Activated CD4-positive, alpha-beta memory T cell treated with anti-CD3 and anti-CD28 coated beads, Interleukin-2, amount 10 ng/mL, durations not matched to agents 7 days and 5 days (primary cell): ENCODE measurements at regions not wholly inside any gene's neighbourhood (a gene's known extent, or its start where the extent isn't known, plus 50 kb on each side); places are given as distances from the start of the nearest gene placed in this dataset.

Experiments
- CTCF ChIA-PET: fragments of 350-600 bp; sonication (Branson Sonifier 250); formaldehyde crosslinking; loops from one replicate; lab custom pipeline; 2021; ENCODE audit warnings: antibody characterized with exemption, inconsistent platforms; lab: Charles Lee
- POLR2A ChIA-PET: fragments of 350-600 bp; sonication (Branson Sonifier 250); formaldehyde crosslinking; loops from one replicate; lab custom pipeline; 2021; ENCODE audit warnings: antibody characterized with exemption; lab: Charles Lee
- DNase-seq: peaks from one replicate; pipeline ENCODE4 v3.0.0-alpha.2; 2020
- H3K27ac Mint-ChIP-seq: one replicate; pipeline ENCODE4 v1.8.0; 2021; ENCODE audit warnings: mild to moderate bottlenecking, mixed read lengths
- H3K27me3 Mint-ChIP-seq: one replicate; pipeline ENCODE4 v1.8.0; 2021; ENCODE audit warnings: mixed read lengths
- H3K36me3 Mint-ChIP-seq: one replicate; pipeline ENCODE4 v1.8.0; 2021; ENCODE audit warnings: low read depth, mixed read lengths
- H3K4me1 Mint-ChIP-seq: one replicate; pipeline ENCODE4 v1.8.0; 2021; ENCODE audit warnings: mixed read lengths
- H3K4me3 Mint-ChIP-seq: one replicate; pipeline ENCODE4 v1.8.0; 2021; ENCODE audit warnings: mild to moderate bottlenecking, mixed read lengths
- H3K9me3 Mint-ChIP-seq: one replicate; pipeline ENCODE4 v1.8.0; 2021; ENCODE audit warnings: mixed read lengths

DNA sequence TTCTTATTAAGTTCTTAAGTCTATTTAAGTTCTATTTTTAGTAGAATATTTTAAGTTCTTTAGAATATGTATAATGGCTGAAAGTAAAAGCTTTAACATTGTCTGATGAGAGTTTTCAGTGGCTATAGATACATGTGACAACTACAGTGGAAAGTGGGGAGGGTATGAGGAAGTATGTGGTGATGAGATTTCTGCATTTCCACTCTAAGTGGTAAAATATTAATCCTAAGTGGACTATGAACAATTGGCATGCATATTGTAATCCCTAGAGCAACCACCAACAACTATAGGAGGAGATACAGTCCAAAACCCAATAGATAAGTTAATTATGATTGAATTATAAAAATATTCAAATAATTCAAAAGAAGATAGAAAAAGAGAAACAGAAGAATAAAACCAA is 183.6 kb downstream of the GADD45G start:
- ChIA-PET CTCF (no interaction called here), POLR2A (no interaction called here)
- peaks cover 2% of the 10 kb centered on the region for H3K36me3 Mint-ChIP-seq
- H3K9me3 Mint-ChIP-seq: no peaks in the 10 kb centered on the region
- no peak overlapping the region for H3K27ac Mint-ChIP-seq
- no peak for DNase-seq
- no peak overlapping the region for H3K4me3 Mint-ChIP-seq
- H3K27me3 Mint-ChIP-seq: peaks cover 36% of the 10 kb centered on the region
- H3K4me1 Mint-ChIP-seq: no peaks in the 10 kb centered on the region

DNA sequence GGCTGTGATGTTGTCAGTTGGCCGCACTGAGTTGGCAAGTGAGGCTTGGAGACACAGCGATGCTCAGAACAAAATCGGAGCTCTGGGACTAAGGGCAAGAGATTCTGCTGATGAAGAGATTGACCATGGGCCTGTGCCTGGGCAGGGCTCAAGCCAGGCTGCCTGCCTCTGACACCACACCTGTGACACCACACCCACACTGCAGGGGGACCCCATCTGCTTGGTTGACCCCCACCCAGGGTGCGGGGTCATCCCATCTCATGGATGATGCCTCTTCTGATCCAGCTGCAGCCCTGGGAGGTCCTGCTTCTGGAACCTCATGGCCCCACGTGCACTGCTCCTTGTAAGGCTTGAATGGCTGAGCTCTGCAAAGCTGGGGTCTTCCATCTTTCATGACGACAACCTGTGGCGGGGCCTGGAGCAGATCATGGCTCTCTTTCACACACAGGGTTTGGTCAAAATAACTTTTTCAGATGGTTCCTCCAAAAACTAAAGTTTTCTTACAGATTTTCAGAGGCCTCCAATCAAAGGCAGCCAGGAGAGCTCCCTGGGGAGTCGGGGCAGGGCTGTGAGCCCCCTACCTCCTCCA is 185.2 kb downstream of the GADD45G start:
- CTCF ChIA-PET: no interaction called here

DNA sequence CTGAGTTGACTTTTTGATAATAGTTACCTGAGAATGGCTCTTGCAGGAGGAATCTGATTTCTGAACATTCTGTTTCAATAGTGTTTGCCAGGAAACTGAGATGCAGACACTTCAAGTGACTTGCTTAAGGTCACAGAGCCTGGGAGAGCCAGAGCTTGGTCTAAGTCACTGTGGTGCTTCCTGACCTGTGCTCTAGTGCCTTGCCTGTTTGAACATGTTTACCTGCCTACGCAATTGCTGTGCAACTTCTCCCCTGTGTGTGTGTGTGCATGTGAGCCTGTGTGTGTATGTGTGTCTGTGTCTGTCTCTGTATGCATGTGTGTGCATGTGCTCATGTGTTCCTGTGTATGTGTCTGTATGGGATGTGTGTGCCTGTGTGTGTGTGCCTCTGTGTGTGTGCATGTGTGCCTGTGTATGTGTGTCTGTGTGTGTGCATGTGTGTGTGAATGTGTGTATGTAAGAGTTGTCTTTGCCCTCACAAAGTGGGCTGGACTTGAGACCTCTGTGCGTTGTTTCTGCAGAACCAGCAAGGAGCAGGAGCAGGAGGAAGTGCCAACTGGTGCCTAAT is 185.8 kb downstream of the GADD45G start:
- H3K4me3 Mint-ChIP-seq: no peak overlapping the region
- H3K27ac Mint-ChIP-seq: no peak overlapping the region
- ChIA-PET CTCF (no interaction called here), POLR2A (no interaction called here)
- peaks cover 2% of the 10 kb centered on the region for H3K36me3 Mint-ChIP-seq
- no peak for DNase-seq
- H3K9me3 Mint-ChIP-seq: no peaks in the 10 kb centered on the region
- H3K4me1 Mint-ChIP-seq: no peaks in the 10 kb centered on the region
- H3K27me3 Mint-ChIP-seq: peaks cover 26% of the 10 kb centered on the region

More for the DNA sequence above, 185.2 kb downstream of the GADD45G start:
- DNase-seq: no peak
- Mint-ChIP-seq H3K4me3 (no peak overlapping the region), H3K27me3 (peaks cover 31% of the 10 kb centered on the region), H3K36me3 (peaks cover 2% of the 10 kb centered on the region), H3K9me3 (no peaks in the 10 kb centered on the region), H3K27ac (no peak overlapping the region), H3K4me1 (no peaks in the 10 kb centered on the region)
- POLR2A ChIA-PET: no interaction called here

DNA sequence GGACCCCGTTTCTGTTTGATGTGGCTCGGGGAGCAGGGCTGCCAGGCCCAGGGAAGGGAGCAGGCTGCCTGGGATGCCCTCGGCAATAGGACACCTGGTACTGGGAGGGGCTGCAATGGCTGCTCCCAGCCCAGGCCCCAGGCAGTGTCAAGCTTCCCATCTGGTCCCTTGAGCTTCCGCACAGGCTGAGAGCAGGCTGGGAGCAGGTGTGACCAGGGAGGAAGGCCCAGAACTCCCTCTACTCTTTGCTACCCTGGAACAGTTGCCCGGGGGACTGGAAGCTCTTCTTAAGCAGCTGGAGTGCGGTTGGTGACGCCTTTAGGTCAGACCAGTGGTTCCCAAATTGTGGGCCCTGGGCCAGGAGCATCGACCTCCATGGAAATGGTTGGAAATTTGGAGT is 186.9 kb downstream of the GADD45G start:
- Mint-ChIP-seq H3K27ac (no peak overlapping the region), H3K27me3 (peaks cover 15% of the 10 kb centered on the region), H3K9me3 (no peaks in the 10 kb centered on the region), H3K4me3 (no peak overlapping the region), H3K4me1 (no peaks in the 10 kb centered on the region), H3K36me3 (no peaks in the 10 kb centered on the region)
- CTCF ChIA-PET: no interaction called here
- no peak for DNase-seq
- POLR2A ChIA-PET: no interaction called here

GRCh38 chr9:89792189-89793123 is 187.6 kb downstream of the GADD45G start:
- Mint-ChIP-seq H3K9me3 (no peaks in the 10 kb centered on the region), H3K36me3 (no peaks in the 10 kb centered on the region), H3K4me1 (no peaks in the 10 kb centered on the region), H3K4me3 (no peak overlapping the region), H3K27me3 (peaks cover 8% of the 10 kb centered on the region), H3K27ac (no peak overlapping the region)
- ChIA-PET POLR2A (no interaction called here), CTCF (no interaction called here)
- no peak for DNase-seq

- Mint-ChIP-seq H3K36me3 (no peaks in the 10 kb centered on the region), H3K9me3 (no peaks in the 10 kb centered on the region), H3K4me1 (no peaks in the 10 kb centered on the region), H3K4me3 (no peak overlapping the region), H3K27ac (no peak overlapping the region), H3K27me3 (peaks cover 4% of the 10 kb centered on the region)
- CTCF ChIA-PET: no interaction called here
- DNase-seq: no peak
- POLR2A ChIA-PET: no interaction called here
Observed at GRCh38 chr9:89793124-89793495, 188.3 kb downstream of the GADD45G start.

DNA sequence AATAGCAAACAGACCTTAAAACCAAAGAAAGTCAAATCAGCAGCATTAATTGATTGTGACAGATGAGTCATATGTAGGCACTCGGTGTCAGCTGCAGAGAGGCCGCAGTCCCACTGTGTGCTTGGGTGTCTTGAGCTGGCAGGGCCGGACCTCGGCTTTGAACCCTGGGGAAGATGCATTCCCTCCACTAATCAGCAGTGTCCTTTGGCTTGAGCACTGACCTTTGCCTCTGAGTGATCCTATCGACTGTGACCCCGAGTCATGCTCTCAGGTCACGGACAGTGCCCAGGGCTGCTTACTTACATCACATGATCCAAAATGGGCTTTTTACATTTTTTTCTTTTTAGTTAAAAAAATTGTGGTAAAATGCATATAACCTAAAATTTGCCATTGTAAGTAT is 188.7 kb downstream of the GADD45G start:
- H3K4me1 Mint-ChIP-seq: no peaks in the 10 kb centered on the region
- no peaks in the 10 kb centered on the region for H3K9me3 Mint-ChIP-seq
- CTCF ChIA-PET: no interaction called here
- no peak for DNase-seq
- no peak overlapping the region for H3K27ac Mint-ChIP-seq
- POLR2A ChIA-PET: no interaction called here
- peaks cover 3% of the 10 kb centered on the region for H3K27me3 Mint-ChIP-seq
- H3K36me3 Mint-ChIP-seq: no peaks in the 10 kb centered on the region
- H3K4me3 Mint-ChIP-seq: no peak overlapping the region

- Mint-ChIP-seq H3K9me3 (no peaks in the 10 kb centered on the region), H3K27me3 (no peaks in the 10 kb centered on the region), H3K36me3 (no peaks in the 10 kb centered on the region), H3K27ac (no peak overlapping the region), H3K4me1 (no peaks in the 10 kb centered on the region), H3K4me3 (no peak overlapping the region)
- ChIA-PET CTCF (interaction anchor here (1.3 kb wide), 1 partner anchor 192 kb away, joined by 3 read pairs; no protein-coding TSS in a partner anchor), POLR2A (no interaction called here)
- no peak for DNase-seq
Observed at GRCh38 chr9:89794918-89795317, 190.1 kb downstream of the GADD45G start.

GRCh38 chr9:89795538-89796195 is 190.9 kb downstream of the GADD45G start:
- POLR2A ChIA-PET: no interaction called here
- Mint-ChIP-seq H3K4me3 (no peak overlapping the region), H3K9me3 (no peaks in the 10 kb centered on the region), H3K27ac (no peak overlapping the region), H3K27me3 (no peaks in the 10 kb centered on the region), H3K36me3 (no peaks in the 10 kb centered on the region), H3K4me1 (no peaks in the 10 kb centered on the region)
- CTCF ChIA-PET: interaction anchor here (1.3 kb wide), 1 partner anchor 193 kb away, joined by 3 read pairs; no protein-coding TSS in a partner anchor
- DNase-seq: no peak

DNA sequence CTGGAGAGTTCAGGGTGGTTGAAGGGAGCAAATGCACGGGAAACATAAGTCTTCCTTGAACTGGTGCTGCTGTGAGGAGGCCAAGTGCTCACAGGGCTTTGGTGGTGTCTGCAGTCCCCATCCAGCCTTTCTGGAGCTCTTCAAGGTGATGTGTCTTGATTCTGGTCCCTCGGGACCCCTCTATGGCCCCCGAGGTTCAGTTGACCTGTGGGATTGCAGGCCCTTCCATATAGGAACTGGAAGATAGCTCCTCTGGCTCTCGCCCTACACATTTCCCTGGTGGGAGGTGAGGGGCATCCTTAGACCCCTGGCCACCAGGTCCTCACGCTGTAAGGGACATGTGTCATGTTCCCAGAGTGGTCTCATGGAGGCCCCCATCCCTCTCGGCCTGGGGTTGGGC is 191.8 kb downstream of the GADD45G start:
- no peak overlapping the region for H3K27ac Mint-ChIP-seq
- H3K9me3 Mint-ChIP-seq: no peaks in the 10 kb centered on the region
- peaks cover 3% of the 10 kb centered on the region for H3K27me3 Mint-ChIP-seq
- ChIA-PET POLR2A (no interaction called here), CTCF (no interaction called here)
- H3K36me3 Mint-ChIP-seq: no peaks in the 10 kb centered on the region
- no peak for DNase-seq
- no peak overlapping the region for H3K4me3 Mint-ChIP-seq
- no peaks in the 10 kb centered on the region for H3K4me1 Mint-ChIP-seq

- ChIA-PET POLR2A (no interaction called here), CTCF (no interaction called here)
- Mint-ChIP-seq H3K27ac (no peak overlapping the region), H3K4me3 (no peak overlapping the region), H3K9me3 (no peaks in the 10 kb centered on the region), H3K36me3 (no peaks in the 10 kb centered on the region), H3K27me3 (peaks cover 10% of the 10 kb centered on the region), H3K4me1 (no peaks in the 10 kb centered on the region)
- DNase-seq: no peak
Observed at GRCh38 chr9:89797255-89797654, 192.4 kb downstream of the GADD45G start.

GRCh38 chr9:89797937-89798455 is 193.2 kb downstream of the GADD45G start:
- Mint-ChIP-seq H3K4me1 (no peaks in the 10 kb centered on the region), H3K4me3 (no peak overlapping the region), H3K36me3 (no peaks in the 10 kb centered on the region), H3K27me3 (peaks cover 11% of the 10 kb centered on the region), H3K9me3 (no peaks in the 10 kb centered on the region), H3K27ac (no peak overlapping the region)
- DNase-seq: no peak
- POLR2A ChIA-PET: no interaction called here
- CTCF ChIA-PET: no interaction called here
